Middle frontal gyrus (tissue), 1 donor: ENCODE measurements at regions not wholly inside any gene's neighbourhood (a gene's known extent, or its start where the extent isn't known, plus 50 kb on each side); places are given as distances from the start of the nearest gene placed in this dataset.
"Not testable (repeated sequence)": the region's sequence is repeated elsewhere in the genome, so short reads cannot be mapped to it uniquely, and the experiment has no call there.

ENCODE experiments used
- DNase-seq: peaks from one replicate; pipeline ENCODE4 v3.0.0-alpha.2; 2015; ENCODE audit warnings: low spot score; ENCODE audit errors: extremely low spot score

GRCh38 chr5:147081311-147081764 lies 153.5 kb upstream of the STK32A start:
- peak; percentile 67 for DNase-seq

GRCh38 chr5:147084702-147085101 lies 150.1 kb upstream of the STK32A start:
- peak; percentile 72 for DNase-seq

- no peak for DNase-seq
Observed at GRCh38 chr5:147085409-147085808, 149.4 kb upstream of the STK32A start.

- no peak for DNase-seq
Observed at GRCh38 chr5:147092044-147092443, 142.8 kb upstream of the STK32A start.

- no peak for DNase-seq
Observed at GRCh38 chr5:147093138-147093537, 141.7 kb upstream of the STK32A start.

- no peak for DNase-seq
Observed at GRCh38 chr5:147095740-147096139, 139.1 kb upstream of the STK32A start.

- DNase-seq: no peak
Observed at GRCh38 chr5:147098233-147098790, 136.5 kb upstream of the STK32A start.

GRCh38 chr5:147101659-147102369 lies 133.0 kb upstream of the STK32A start:
- DNase-seq: no peak

- no peak for DNase-seq
Observed at GRCh38 chr5:147112899-147113298, 121.9 kb upstream of the STK32A start.

GRCh38 chr5:147113967-147114366 lies 120.9 kb upstream of the STK32A start:
- no peak for DNase-seq

- not testable (repeated sequence) for DNase-seq
Observed at GRCh38 chr5:147139759-147140158, 95.1 kb upstream of the STK32A start.

GRCh38 chr5:147140558-147140957 lies 94.3 kb upstream of the STK32A start:
- DNase-seq: no peak

GRCh38 chr5:147141580-147141979 lies 93.2 kb upstream of the STK32A start:
- not testable (repeated sequence) for DNase-seq

- no peak for DNase-seq
Observed at GRCh38 chr5:147143215-147143614, 91.6 kb upstream of the STK32A start.

GRCh38 chr5:147145328-147145727 lies 89.5 kb upstream of the STK32A start:
- no peak for DNase-seq

GRCh38 chr5:147148715-147149114 lies 86.1 kb upstream of the STK32A start:
- no peak for DNase-seq

- DNase-seq: no peak
Observed at GRCh38 chr5:147152086-147152485, 82.7 kb upstream of the STK32A start.

- DNase-seq: no peak
Observed at GRCh38 chr5:147154809-147155208, 80.0 kb upstream of the STK32A start.

- no peak for DNase-seq
Observed at GRCh38 chr5:147156012-147156411, 78.8 kb upstream of the STK32A start.

GRCh38 chr5:147160902-147161700 lies 73.7 kb upstream of the STK32A start:
- DNase-seq: no peak

- DNase-seq: no peak
Observed at GRCh38 chr5:147162740-147163139, 72.1 kb upstream of the STK32A start.

- no peak for DNase-seq
Observed at GRCh38 chr5:147167529-147167928, 67.3 kb upstream of the STK32A start.
